ENCODE measurements at regions not wholly inside any gene's neighbourhood (a gene's known extent, or its start where the extent isn't known, plus 50 kb on each side); places are given as distances from the start of the nearest gene placed in this dataset.

- H3K9me3 ChIP-seq (ENCODE audit: insufficient read depth, low read depth, low read length): no peaks in the 10 kb centered on the region
- no peaks in the 10 kb centered on the region for H3K27me3 ChIP-seq (ENCODE audit: insufficient read depth, low read length)
- no peak overlapping the region for H4K8ac ChIP-seq (ENCODE audit: low read depth, low read length)
- no peaks in the 10 kb centered on the region for H3K4me1 ChIP-seq (ENCODE audit: control insufficient read depth in 1 of 2, insufficient read depth in 2 of 2, low read length in 2 of 2)
- H2BK12ac ChIP-seq (ENCODE audit: low read length): no peak overlapping the region
- H3K79me2 ChIP-seq (ENCODE audit: control insufficient read depth, insufficient read depth, low read length, poor library complexity): no peaks in the 10 kb centered on the region
- no peak overlapping the region for H3K14ac ChIP-seq (ENCODE audit: low read length)
- no peak overlapping the region for H2BK5ac ChIP-seq (ENCODE audit: low read depth, low read length, poor library complexity)
- no CpG with 5 or more reads among the region's 2 CpGs for whole genome bisulfite sequencing (ENCODE audit: extremely low coverage, insufficient coverage, insufficient read length)
- H4K12ac ChIP-seq (ENCODE audit: low read depth, low read length): no peak overlapping the region
- no peak overlapping the region for H3K27ac ChIP-seq (ENCODE audit: low read depth, low read length)
- no peak overlapping the region for H4K91ac ChIP-seq (ENCODE audit: low read depth, low read length)
- H3K18ac ChIP-seq (ENCODE audit: low read length): no peak overlapping the region
- H3K23ac ChIP-seq (ENCODE audit: low read length): no peak overlapping the region
- no peak overlapping the region for H2AFZ ChIP-seq (ENCODE audit: insufficient read depth, low read length, poor library complexity)
- H3K4ac ChIP-seq (ENCODE audit: low read depth, low read length): no peak overlapping the region
- H3K4me2 ChIP-seq (ENCODE audit: low read length): no peak overlapping the region
- H2BK120ac ChIP-seq (ENCODE audit: insufficient read depth, low read length, poor library complexity): no peak overlapping the region
- H3K4me3 ChIP-seq (ENCODE audit: low read depth, low read length): no peak overlapping the region
- H2AK5ac ChIP-seq (ENCODE audit: low read length): no peak overlapping the region
- no peaks in the 10 kb centered on the region for H3K79me1 ChIP-seq (ENCODE audit: low read length)
- no peaks in the 10 kb centered on the region for H3K36me3 ChIP-seq (ENCODE audit: control insufficient read depth in 1 of 2, insufficient read depth in 2 of 2, low read length in 2 of 2)
- no peak overlapping the region for H3K9ac ChIP-seq (ENCODE audit: low read length)
- no peak for DNase-seq
Observed at GRCh38 chr3:165521131-165521871, 315.9 kb downstream of the BCHE start.

- Histone ChIP-seq H2BK12ac (ENCODE audit: low read length) (no peak overlapping the region), H3K27ac (ENCODE audit: low read depth, low read length) (no peak overlapping the region), H4K12ac (ENCODE audit: low read depth, low read length) (no peak overlapping the region), H3K9ac (ENCODE audit: low read length) (no peak overlapping the region), H3K23ac (ENCODE audit: low read length) (no peak overlapping the region), H2BK5ac (ENCODE audit: low read depth, low read length, poor library complexity) (no peak overlapping the region), H3K27me3 (ENCODE audit: insufficient read depth, low read length) (no peaks in the 10 kb centered on the region), H3K79me2 (ENCODE audit: control insufficient read depth, insufficient read depth, low read length, poor library complexity) (no peaks in the 10 kb centered on the region), H4K8ac (ENCODE audit: low read depth, low read length) (no peak overlapping the region), H3K4me2 (ENCODE audit: low read length) (no peak overlapping the region), H3K4me1 (ENCODE audit: control insufficient read depth in 1 of 2, insufficient read depth in 2 of 2, low read length in 2 of 2) (no peaks in the 10 kb centered on the region), H3K36me3 (ENCODE audit: control insufficient read depth in 1 of 2, insufficient read depth in 2 of 2, low read length in 2 of 2) (no peaks in the 10 kb centered on the region), H3K9me3 (ENCODE audit: insufficient read depth, low read depth, low read length) (no peaks in the 10 kb centered on the region), H3K4ac (ENCODE audit: low read depth, low read length) (no peak overlapping the region), H3K14ac (ENCODE audit: low read length) (no peak overlapping the region), H4K91ac (ENCODE audit: low read depth, low read length) (no peak overlapping the region), H3K18ac (ENCODE audit: low read length) (no peak overlapping the region), H2AFZ (ENCODE audit: insufficient read depth, low read length, poor library complexity) (no peak overlapping the region), H3K4me3 (ENCODE audit: low read depth, low read length) (no peak overlapping the region), H2BK120ac (ENCODE audit: insufficient read depth, low read length, poor library complexity) (no peak overlapping the region), H2AK5ac (ENCODE audit: low read length) (no peak overlapping the region), H3K79me1 (ENCODE audit: low read length) (no peaks in the 10 kb centered on the region)
- DNase-seq: no peak
- WGBS (ENCODE audit: extremely low coverage, insufficient coverage, insufficient read length): no CpG with 5 or more reads among the region's 4 CpGs
Observed at GRCh38 chr3:165519687-165520086, 317.5 kb downstream of the BCHE start.

DNA sequence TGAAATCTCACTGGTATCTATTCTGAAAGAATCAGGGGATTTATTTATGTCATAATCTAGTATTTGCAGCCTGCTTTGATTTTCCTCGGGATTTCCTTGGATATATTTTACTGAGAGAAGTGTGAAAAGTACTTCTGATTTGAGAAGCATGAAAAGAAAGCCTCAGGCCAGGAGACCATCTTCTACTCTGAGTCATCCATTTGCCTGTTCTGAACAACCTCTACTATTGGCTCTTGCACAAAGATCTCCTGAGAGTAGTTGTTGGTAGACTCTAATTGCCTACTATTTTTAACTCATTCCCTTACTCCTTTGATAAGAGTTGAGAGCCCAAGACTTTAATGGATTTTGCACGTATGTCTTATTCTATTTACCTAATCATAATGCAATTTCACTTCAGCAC, 318.9 kb downstream of the BCHE start:
- H2AK5ac ChIP-seq (ENCODE audit: low read length): no peak overlapping the region
- no peak overlapping the region for H3K4me3 ChIP-seq (ENCODE audit: low read depth, low read length)
- H3K27ac ChIP-seq (ENCODE audit: low read depth, low read length): no peak overlapping the region
- no peak overlapping the region for H2BK120ac ChIP-seq (ENCODE audit: insufficient read depth, low read length, poor library complexity)
- no peak overlapping the region for H4K91ac ChIP-seq (ENCODE audit: low read depth, low read length)
- no peaks in the 10 kb centered on the region for H3K79me2 ChIP-seq (ENCODE audit: control insufficient read depth, insufficient read depth, low read length, poor library complexity)
- no peak overlapping the region for H3K23ac ChIP-seq (ENCODE audit: low read length)
- no peaks in the 10 kb centered on the region for H3K79me1 ChIP-seq (ENCODE audit: low read length)
- H3K14ac ChIP-seq (ENCODE audit: low read length): no peak overlapping the region
- no peaks in the 10 kb centered on the region for H3K36me3 ChIP-seq (ENCODE audit: control insufficient read depth in 1 of 2, insufficient read depth in 2 of 2, low read length in 2 of 2)
- no peak overlapping the region for H2BK5ac ChIP-seq (ENCODE audit: low read depth, low read length, poor library complexity)
- no peak overlapping the region for H4K8ac ChIP-seq (ENCODE audit: low read depth, low read length)
- no peak overlapping the region for H3K18ac ChIP-seq (ENCODE audit: low read length)
- H3K9ac ChIP-seq (ENCODE audit: low read length): no peak overlapping the region
- H2AFZ ChIP-seq (ENCODE audit: insufficient read depth, low read length, poor library complexity): no peak overlapping the region
- H3K27me3 ChIP-seq (ENCODE audit: insufficient read depth, low read length): no peaks in the 10 kb centered on the region
- no peak overlapping the region for H3K4ac ChIP-seq (ENCODE audit: low read depth, low read length)
- no peaks in the 10 kb centered on the region for H3K9me3 ChIP-seq (ENCODE audit: insufficient read depth, low read depth, low read length)
- DNase-seq: no peak
- H3K4me2 ChIP-seq (ENCODE audit: low read length): no peak overlapping the region
- H3K4me1 ChIP-seq (ENCODE audit: control insufficient read depth in 1 of 2, insufficient read depth in 2 of 2, low read length in 2 of 2): no peaks in the 10 kb centered on the region
- no peak overlapping the region for H4K12ac ChIP-seq (ENCODE audit: low read depth, low read length)
- no CpG with 5 or more reads among the region's 2 CpGs for WGBS (ENCODE audit: extremely low coverage, insufficient coverage, insufficient read length)
- no peak overlapping the region for H2BK12ac ChIP-seq (ENCODE audit: low read length)

- WGBS (ENCODE audit: extremely low coverage, insufficient coverage, insufficient read length): no CpG with 5 or more reads among the region's 4 CpGs
- Histone ChIP-seq H2AK5ac (ENCODE audit: low read length) (no peak overlapping the region), H2BK12ac (ENCODE audit: low read length) (no peak overlapping the region), H4K12ac (ENCODE audit: low read depth, low read length) (no peak overlapping the region), H2BK5ac (ENCODE audit: low read depth, low read length, poor library complexity) (no peak overlapping the region), H4K8ac (ENCODE audit: low read depth, low read length) (no peak overlapping the region), H4K91ac (ENCODE audit: low read depth, low read length) (no peak overlapping the region), H3K18ac (ENCODE audit: low read length) (no peak overlapping the region), H3K23ac (ENCODE audit: low read length) (no peak overlapping the region), H2AFZ (ENCODE audit: insufficient read depth, low read length, poor library complexity) (no peak overlapping the region), H3K27ac (ENCODE audit: low read depth, low read length) (no peak overlapping the region), H3K4me2 (ENCODE audit: low read length) (no peak overlapping the region), H3K36me3 (ENCODE audit: control insufficient read depth in 1 of 2, insufficient read depth in 2 of 2, low read length in 2 of 2) (no peaks in the 10 kb centered on the region), H3K9ac (ENCODE audit: low read length) (no peak overlapping the region), H3K14ac (ENCODE audit: low read length) (no peak overlapping the region), H3K4me3 (ENCODE audit: low read depth, low read length) (no peak overlapping the region), H3K4me1 (ENCODE audit: control insufficient read depth in 1 of 2, insufficient read depth in 2 of 2, low read length in 2 of 2) (no peaks in the 10 kb centered on the region), H3K79me2 (ENCODE audit: control insufficient read depth, insufficient read depth, low read length, poor library complexity) (no peaks in the 10 kb centered on the region), H3K4ac (ENCODE audit: low read depth, low read length) (no peak overlapping the region), H3K27me3 (ENCODE audit: insufficient read depth, low read length) (no peaks in the 10 kb centered on the region), H3K9me3 (ENCODE audit: insufficient read depth, low read depth, low read length) (no peaks in the 10 kb centered on the region), H2BK120ac (ENCODE audit: insufficient read depth, low read length, poor library complexity) (no peak overlapping the region), H3K79me1 (ENCODE audit: low read length) (no peaks in the 10 kb centered on the region)
- no peak for DNase-seq
Observed at GRCh38 chr3:165513715-165514701, 317.8 kb upstream of the SLITRK3 start.
